ENCODE measurements at regions not wholly inside any gene's neighbourhood (a gene's known extent, or its start where the extent isn't known, plus 50 kb on each side); places are given as distances from the start of the nearest gene placed in this dataset.

DNA sequence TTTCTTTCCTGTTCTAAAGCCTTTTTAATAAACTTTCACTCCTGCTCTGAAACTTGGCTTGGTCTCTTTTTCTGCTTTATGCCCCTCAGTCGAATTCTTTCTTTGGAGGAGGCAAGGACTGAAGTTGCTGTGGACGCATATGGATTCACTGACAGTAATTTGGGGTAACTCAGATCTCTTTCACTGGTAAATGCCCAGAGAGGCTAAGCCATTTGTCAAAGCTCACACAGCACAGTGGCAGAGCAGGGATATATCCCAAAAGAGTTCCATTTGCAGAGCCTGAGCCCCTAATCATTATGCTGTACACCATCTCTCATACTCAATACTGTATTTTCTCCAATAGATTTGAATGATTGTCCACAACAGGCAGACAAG, 72.3 kb upstream of the GALNT15 start:
- Mint-ChIP-seq H3K9me3 (peaks cover 6% of the 10 kb centered on the region), H3K36me3 (ENCODE audit: low read depth) (no peaks in the 10 kb centered on the region), H3K4me3 (no peak overlapping the region), H3K27me3 (ENCODE audit: insufficient read depth) (peaks cover 3% of the 10 kb centered on the region), H3K27ac (no peak overlapping the region), H3K4me1 (no peaks in the 10 kb centered on the region)
- Histone ChIP-seq H3K27me3 (ENCODE audit: control insufficient read depth, insufficient read depth, low read length, poor library complexity, severe bottlenecking) (no peaks in the 10 kb centered on the region), H3K4me3 (ENCODE audit: low read length) (no peak overlapping the region), H3K9me3 (ENCODE audit: control insufficient read depth, low read length) (peaks cover 10% of the 10 kb centered on the region), H3K4me1 (ENCODE audit: control insufficient read depth, insufficient read depth, low read length) (no peaks in the 10 kb centered on the region), H3K36me3 (ENCODE audit: control insufficient read depth, insufficient read depth, low read length) (no peaks in the 10 kb centered on the region), H3K9ac (ENCODE audit: extremely low read depth, low read length, poor library complexity, severe bottlenecking) (no peak overlapping the region), H3K27ac (ENCODE audit: low read depth, low read length) (no peak overlapping the region)
- TF ChIP-seq, protein P1, sequence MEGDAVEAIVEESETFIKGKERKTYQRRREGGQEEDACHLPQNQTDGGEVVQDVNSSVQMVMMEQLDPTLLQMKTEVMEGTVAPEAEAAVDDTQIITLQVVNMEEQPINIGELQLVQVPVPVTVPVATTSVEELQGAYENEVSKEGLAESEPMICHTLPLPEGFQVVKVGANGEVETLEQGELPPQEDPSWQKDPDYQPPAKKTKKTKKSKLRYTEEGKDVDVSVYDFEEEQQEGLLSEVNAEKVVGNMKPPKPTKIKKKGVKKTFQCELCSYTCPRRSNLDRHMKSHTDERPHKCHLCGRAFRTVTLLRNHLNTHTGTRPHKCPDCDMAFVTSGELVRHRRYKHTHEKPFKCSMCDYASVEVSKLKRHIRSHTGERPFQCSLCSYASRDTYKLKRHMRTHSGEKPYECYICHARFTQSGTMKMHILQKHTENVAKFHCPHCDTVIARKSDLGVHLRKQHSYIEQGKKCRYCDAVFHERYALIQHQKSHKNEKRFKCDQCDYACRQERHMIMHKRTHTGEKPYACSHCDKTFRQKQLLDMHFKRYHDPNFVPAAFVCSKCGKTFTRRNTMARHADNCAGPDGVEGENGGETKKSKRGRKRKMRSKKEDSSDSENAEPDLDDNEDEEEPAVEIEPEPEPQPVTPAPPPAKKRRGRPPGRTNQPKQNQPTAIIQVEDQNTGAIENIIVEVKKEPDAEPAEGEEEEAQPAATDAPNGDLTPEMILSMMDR (conservative IDR thresholded peaks at IDR 0.05): no peak
- DNase-seq: no peak
- 91 to 100% methylated on average over 1 to 2 of the region's 2 CpGs for WGBS, 2 experiments (ENCODE audit: insufficient coverage in 1 of 2, insufficient read length in 1 of 2)

DNA sequence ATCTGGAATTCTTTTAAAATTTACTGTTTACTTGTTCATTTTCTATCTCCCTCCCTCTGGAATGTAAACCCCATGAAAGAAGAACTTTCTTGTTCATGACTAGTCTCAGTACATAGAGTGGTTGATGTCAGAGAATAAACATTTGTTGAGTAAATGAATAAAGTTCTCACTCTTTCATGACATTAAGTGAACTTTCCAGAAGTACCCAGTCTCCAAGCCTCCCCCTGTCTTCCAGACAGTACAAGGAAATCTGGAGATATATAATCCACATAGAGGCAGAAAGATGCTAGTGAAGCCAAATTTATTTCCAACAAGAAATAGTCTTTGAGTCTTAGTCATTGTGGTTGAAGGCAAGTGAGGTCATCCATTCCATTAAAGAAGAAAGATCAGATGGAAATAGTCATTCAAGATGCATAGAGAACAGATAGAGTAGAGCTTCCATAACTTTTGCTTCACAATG, 71.5 kb upstream of the GALNT15 start:
- no peaks in the 10 kb centered on the region for H3K36me3 ChIP-seq (ENCODE audit: control insufficient read depth, insufficient read depth, low read length)
- Mint-ChIP-seq H3K27ac (no peak overlapping the region), H3K27me3 (ENCODE audit: insufficient read depth) (peaks cover 3% of the 10 kb centered on the region), H3K4me3 (no peak overlapping the region), H3K9me3 (peaks cover 2% of the 10 kb centered on the region), H3K4me1 (no peaks in the 10 kb centered on the region), H3K36me3 (ENCODE audit: low read depth) (no peaks in the 10 kb centered on the region)
- TF ChIP-seq, protein P1 (conservative IDR thresholded peaks at IDR 0.05): no peak
- no peak overlapping the region for H3K27ac ChIP-seq (ENCODE audit: low read depth, low read length)
- H3K9ac ChIP-seq (ENCODE audit: extremely low read depth, low read length, poor library complexity, severe bottlenecking): no peak overlapping the region
- no peaks in the 10 kb centered on the region for H3K27me3 ChIP-seq (ENCODE audit: control insufficient read depth, insufficient read depth, low read length, poor library complexity, severe bottlenecking)
- H3K9me3 ChIP-seq (ENCODE audit: control insufficient read depth, low read length): peaks cover 3% of the 10 kb centered on the region
- no peak overlapping the region for H3K4me3 ChIP-seq (ENCODE audit: low read length)
- H3K4me1 ChIP-seq (ENCODE audit: control insufficient read depth, insufficient read depth, low read length): no peaks in the 10 kb centered on the region
- DNase-seq: no peak

DNA sequence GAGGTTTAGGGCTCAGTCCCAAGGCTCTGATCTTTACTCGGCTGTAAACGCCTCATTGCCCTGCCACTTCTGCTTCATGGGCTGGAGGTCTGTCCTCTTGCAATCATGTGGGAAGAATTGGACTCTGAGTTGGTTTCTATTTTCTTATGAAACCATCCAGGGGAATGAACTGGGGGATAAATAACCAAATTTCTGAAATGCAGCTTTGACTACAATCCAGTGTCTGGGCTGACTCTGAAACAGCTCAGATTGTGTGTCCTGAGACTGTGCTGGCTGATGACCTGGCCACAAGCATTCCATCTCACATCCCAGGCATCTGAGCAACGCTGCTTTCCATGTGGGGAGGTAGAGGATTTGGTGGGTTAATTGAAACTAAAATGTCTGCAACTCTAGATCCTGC, 71.0 kb upstream of the GALNT15 start:
- H3K9me3 Mint-ChIP-seq: no peaks in the 10 kb centered on the region
- Histone ChIP-seq H3K9me3 (ENCODE audit: control insufficient read depth, low read length) (no peaks in the 10 kb centered on the region), H3K36me3 (ENCODE audit: control insufficient read depth, insufficient read depth, low read length) (no peaks in the 10 kb centered on the region), H3K9ac (ENCODE audit: extremely low read depth, low read length, poor library complexity, severe bottlenecking) (no peak overlapping the region), H3K4me3 (ENCODE audit: low read length) (no peak overlapping the region), H3K27me3 (ENCODE audit: control insufficient read depth, insufficient read depth, low read length, poor library complexity, severe bottlenecking) (no peaks in the 10 kb centered on the region), H3K4me1 (ENCODE audit: control insufficient read depth, insufficient read depth, low read length) (no peaks in the 10 kb centered on the region), H3K27ac (ENCODE audit: low read depth, low read length) (no peak overlapping the region)
- H3K4me1 Mint-ChIP-seq: no peaks in the 10 kb centered on the region
- no peak for DNase-seq
- no peaks in the 10 kb centered on the region for H3K36me3 Mint-ChIP-seq (ENCODE audit: low read depth)
- TF ChIP-seq, protein P1 (conservative IDR thresholded peaks at IDR 0.05): no peak
- peaks cover 3% of the 10 kb centered on the region for H3K27me3 Mint-ChIP-seq (ENCODE audit: insufficient read depth)
- no peak overlapping the region for H3K27ac Mint-ChIP-seq
- WGBS, 2 experiments (ENCODE audit: insufficient coverage in 1 of 2, insufficient read length in 1 of 2): 87 to 100% methylated on average over 2 to 3 of the region's 3 CpGs
- H3K4me3 Mint-ChIP-seq: no peak overlapping the region

Measured in endodermal cell (in vitro differentiated cells).